ENCODE measurements at regions not wholly inside any gene's neighbourhood (a gene's known extent, or its start where the extent isn't known, plus 50 kb on each side); places are given as distances from the start of the nearest gene placed in this dataset.

DNA sequence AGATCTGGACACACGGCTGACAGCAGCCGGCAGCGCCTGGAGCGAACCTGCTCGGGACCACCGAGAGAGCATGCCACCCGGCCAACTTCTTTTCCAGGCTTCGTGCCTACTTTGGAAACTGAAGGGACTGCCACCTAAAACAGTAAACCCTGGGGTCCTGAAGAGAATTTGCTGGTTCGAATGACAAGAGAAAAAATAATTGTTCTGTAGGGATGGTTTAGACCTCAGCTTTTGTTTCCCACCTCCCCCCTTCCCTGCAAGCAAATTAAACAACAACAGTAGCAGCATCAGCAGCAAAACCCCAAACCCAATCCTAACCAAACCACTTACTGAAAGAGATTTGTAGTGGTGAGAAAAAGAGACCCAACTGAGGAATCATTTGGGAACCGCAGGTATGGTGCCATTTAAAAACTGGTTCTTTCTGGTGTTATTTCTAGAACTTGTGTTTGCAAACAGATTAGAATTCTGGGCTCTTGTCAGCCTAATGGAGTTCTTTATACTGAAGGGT is 105.6 kb downstream of the LEPR start:
- TF ChIP-seq, protein P1, sequence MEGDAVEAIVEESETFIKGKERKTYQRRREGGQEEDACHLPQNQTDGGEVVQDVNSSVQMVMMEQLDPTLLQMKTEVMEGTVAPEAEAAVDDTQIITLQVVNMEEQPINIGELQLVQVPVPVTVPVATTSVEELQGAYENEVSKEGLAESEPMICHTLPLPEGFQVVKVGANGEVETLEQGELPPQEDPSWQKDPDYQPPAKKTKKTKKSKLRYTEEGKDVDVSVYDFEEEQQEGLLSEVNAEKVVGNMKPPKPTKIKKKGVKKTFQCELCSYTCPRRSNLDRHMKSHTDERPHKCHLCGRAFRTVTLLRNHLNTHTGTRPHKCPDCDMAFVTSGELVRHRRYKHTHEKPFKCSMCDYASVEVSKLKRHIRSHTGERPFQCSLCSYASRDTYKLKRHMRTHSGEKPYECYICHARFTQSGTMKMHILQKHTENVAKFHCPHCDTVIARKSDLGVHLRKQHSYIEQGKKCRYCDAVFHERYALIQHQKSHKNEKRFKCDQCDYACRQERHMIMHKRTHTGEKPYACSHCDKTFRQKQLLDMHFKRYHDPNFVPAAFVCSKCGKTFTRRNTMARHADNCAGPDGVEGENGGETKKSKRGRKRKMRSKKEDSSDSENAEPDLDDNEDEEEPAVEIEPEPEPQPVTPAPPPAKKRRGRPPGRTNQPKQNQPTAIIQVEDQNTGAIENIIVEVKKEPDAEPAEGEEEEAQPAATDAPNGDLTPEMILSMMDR (IDR thresholded peaks at IDR 0.05; ENCODE audit: low read depth, low read length, missing control alignments) = no peak
- no peak overlapping the region for H3K4me3 ChIP-seq (ENCODE audit: low read depth, low read length)
- DNase-seq (ENCODE audit: low read depth) = no peak

DNA sequence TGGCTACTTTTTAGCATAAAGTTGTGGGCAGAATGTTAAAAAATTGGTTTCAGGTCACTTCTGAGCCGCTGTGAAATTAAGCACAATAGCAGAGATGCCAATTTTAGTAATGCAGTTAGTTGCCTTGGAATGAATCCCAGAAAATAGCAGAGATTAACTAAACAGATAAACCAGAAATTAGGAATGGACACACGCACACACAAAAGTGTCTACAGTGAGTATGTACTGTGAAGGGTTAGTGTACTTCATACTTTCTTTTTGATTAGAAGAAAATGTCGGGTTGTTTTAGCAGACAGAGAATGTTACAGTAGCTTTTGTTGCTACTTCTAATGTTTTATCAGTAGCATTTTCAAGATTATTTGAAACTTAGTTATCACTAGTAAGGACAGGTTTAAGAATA is 106.7 kb downstream of the LEPR start:
- DNase-seq (ENCODE audit: low read depth) = no peak
- TF ChIP-seq, protein P1 (IDR thresholded peaks at IDR 0.05; ENCODE audit: low read depth, low read length, missing control alignments) = no peak
- H3K4me3 ChIP-seq (ENCODE audit: low read depth, low read length) = no peak overlapping the region

DNA sequence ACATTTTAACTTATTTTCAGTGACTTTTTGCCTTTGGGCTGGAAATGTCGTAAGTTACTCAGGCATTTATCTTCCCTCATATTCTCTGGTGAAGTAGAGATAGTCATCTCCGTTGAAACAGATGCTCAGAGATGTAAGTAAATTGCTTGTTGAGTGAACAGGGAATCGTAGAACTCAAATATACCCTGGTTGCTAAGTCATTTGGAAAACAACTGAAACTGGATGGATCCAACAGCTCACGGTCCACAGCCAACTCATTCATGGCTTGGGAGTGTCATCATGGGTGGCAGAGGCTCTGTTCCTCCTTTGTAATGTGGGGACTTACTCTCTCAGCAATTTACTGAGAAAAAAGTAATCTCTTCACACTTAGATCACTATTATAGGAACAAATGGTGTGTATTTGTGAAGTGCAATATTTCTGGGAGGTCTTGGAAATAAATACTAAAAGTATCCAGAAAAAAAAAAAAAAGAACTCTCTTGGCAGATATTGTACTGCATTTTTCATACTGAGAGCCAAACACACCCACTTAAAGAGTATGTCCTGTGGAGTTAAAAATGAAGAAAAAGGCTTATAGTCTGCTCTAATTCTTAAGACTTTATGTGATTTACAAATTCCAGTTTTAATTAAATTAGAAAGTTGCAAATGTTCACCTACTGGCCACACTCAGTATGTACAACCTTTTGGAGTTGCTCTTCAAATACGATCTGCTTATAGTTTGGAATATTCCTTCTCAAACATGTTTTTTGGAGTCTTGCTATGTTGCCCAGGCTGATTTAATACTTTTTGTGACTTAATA is 107.4 kb downstream of the LEPR start:
- TF ChIP-seq, protein P1 (IDR thresholded peaks at IDR 0.05; ENCODE audit: low read depth, low read length, missing control alignments) = no peak
- no peak overlapping the region for H3K4me3 ChIP-seq (ENCODE audit: low read depth, low read length)
- DNase-seq (ENCODE audit: low read depth) = no peak

DNA sequence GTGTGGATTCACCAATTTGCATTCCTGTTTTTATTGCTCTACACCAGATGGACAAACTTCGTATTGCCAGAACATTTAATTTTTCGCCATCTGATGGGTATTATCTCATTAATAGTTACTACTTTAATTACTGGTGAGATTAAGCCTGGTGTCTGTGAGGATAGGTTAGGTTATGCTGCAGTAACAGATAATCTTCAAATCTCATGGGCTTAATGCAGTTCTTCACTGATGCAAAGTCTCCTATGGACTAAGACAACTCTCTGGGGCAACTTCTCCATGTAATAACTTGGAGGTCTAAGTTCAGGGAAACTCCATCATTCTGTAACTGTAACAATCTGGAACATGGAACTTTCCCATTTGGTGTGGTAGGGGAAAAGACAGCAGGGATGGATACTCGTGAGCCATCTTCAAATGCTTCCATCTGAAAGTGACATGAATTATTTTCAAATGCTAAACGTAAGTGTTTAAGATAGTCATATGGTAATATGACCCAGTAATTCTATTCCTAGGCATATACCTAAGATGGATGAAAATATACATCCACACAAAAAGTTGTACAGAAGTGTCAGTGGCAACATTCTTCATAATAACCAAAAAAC is 111.6 kb downstream of the LEPR start:
- TF ChIP-seq, protein P1 (IDR thresholded peaks at IDR 0.05; ENCODE audit: low read depth, low read length, missing control alignments) = no peak
- H3K4me3 ChIP-seq (ENCODE audit: low read depth, low read length) = no peak overlapping the region
- no peak for DNase-seq (ENCODE audit: low read depth)

DNA sequence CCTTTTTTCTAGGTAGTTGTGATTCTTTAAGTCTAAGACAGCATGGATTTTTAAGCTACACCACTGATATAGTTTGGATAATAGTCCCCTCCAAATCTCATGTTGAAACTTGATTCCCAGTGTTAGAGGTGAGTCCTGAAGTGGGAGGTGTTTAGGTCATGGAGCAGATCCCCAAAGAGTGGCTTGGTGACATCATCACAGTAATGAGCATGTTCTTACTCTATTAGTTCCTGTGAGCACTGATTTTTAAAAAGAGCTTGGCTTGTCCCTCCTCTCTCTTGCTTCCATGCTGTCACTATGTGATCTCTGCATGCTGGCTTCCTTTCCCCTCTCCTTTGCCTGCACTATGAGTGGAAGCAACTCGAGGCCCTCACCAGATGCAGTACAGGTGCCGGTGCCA is 115.5 kb downstream of the LEPR start:
- no peak overlapping the region for H3K4me3 ChIP-seq (ENCODE audit: low read depth, low read length)
- DNase-seq (ENCODE audit: low read depth) = no peak
- TF ChIP-seq, protein P1 (IDR thresholded peaks at IDR 0.05; ENCODE audit: low read depth, low read length, missing control alignments) = no peak

DNA sequence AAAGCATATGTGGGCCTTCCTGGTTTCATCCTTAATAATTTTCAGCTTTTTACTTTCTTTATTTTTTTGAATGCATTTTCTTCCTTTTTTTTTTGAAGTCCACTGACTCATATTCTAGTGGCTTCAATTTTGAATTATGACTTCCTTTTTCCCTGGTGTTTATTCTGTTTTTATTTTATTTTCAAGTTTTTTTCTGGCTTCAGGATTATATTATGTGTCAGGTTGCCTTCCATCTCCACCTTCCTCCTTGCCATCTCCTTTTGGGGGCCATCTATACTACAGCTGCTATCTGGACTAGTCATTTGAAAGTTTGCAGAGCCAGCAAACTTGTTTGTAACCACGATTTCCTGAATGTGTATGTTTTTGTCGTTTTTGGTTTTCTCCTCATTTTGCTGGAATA is 117.6 kb downstream of the LEPR start:
- no peak overlapping the region for H3K4me3 ChIP-seq (ENCODE audit: low read depth, low read length)
- TF ChIP-seq, protein P1 (IDR thresholded peaks at IDR 0.05; ENCODE audit: low read depth, low read length, missing control alignments) = no peak
- DNase-seq (ENCODE audit: low read depth) = no peak
